ENCODE measurements at regions not wholly inside any gene's neighbourhood (a gene's known extent, or its start where the extent isn't known, plus 50 kb on each side); places are given as distances from the start of the nearest gene placed in this dataset.

GRCh38 chr2:121148481-121148880 lies 136.5 kb downstream of the TFCP2L1 start:
- no peak for TF ChIP-seq ZKSCAN1 (IDR thresholded peaks at IDR 0.05; ENCODE audit: low read length)
- TF ChIP-seq, protein P1, sequence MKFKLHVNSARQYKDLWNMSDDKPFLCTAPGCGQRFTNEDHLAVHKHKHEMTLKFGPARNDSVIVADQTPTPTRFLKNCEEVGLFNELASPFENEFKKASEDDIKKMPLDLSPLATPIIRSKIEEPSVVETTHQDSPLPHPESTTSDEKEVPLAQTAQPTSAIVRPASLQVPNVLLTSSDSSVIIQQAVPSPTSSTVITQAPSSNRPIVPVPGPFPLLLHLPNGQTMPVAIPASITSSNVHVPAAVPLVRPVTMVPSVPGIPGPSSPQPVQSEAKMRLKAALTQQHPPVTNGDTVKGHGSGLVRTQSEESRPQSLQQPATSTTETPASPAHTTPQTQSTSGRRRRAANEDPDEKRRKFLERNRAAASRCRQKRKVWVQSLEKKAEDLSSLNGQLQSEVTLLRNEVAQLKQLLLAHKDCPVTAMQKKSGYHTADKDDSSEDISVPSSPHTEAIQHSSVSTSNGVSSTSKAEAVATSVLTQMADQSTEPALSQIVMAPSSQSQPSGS (CRISPR knock-in tag; IDR thresholded peaks at IDR 0.05) = no peak
- no peak for TF ChIP-seq ZNF260 (CRISPR knock-in tag; IDR thresholded peaks at IDR 0.05; ENCODE audit: borderline replicate concordance, low read depth)
- TF ChIP-seq, protein P2, sequence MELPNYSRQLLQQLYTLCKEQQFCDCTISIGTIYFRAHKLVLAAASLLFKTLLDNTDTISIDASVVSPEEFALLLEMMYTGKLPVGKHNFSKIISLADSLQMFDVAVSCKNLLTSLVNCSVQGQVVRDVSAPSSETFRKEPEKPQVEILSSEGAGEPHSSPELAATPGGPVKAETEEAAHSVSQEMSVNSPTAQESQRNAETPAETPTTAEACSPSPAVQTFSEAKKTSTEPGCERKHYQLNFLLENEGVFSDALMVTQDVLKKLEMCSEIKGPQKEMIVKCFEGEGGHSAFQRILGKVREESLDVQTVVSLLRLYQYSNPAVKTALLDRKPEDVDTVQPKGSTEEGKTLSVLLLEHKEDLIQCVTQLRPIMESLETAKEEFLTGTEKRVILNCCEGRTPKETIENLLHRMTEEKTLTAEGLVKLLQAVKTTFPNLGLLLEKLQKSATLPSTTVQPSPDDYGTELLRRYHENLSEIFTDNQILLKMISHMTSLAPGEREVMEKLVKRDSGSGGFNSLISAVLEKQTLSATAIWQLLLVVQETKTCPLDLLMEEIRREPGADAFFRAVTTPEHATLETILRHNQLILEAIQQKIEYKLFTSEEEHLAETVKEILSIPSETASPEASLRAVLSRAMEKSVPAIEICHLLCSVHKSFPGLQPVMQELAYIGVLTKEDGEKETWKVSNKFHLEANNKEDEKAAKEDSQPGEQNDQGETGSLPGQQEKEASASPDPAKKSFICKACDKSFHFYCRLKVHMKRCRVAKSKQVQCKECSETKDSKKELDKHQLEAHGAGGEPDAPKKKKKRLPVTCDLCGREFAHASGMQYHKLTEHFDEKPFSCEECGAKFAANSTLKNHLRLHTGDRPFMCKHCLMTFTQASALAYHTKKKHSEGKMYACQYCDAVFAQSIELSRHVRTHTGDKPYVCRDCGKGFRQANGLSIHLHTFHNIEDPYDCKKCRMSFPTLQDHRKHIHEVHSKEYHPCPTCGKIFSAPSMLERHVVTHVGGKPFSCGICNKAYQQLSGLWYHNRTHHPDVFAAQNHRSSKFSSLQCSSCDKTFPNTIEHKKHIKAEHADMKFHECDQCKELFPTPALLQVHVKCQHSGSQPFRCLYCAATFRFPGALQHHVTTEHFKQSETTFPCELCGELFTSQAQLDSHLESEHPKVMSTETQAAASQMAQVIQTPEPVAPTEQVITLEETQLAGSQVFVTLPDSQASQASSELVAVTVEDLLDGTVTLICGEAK (IDR thresholded peaks at IDR 0.05) = no peak
- TF ChIP-seq, protein P2 (CRISPR knock-in tag; IDR thresholded peaks at IDR 0.05) = no peak
- no peak for TF ChIP-seq ZBTB39 (CRISPR knock-in tag; IDR thresholded peaks at IDR 0.05)
- no peak for TF ChIP-seq RAD21 (CRISPR knock-in tag; IDR thresholded peaks at IDR 0.05)
- TF ChIP-seq CTCF (CRISPR knock-in tag; IDR thresholded peaks at IDR 0.05) = no peak
- no peak for TF ChIP-seq POLR2A (IDR thresholded peaks at IDR 0.05; ENCODE audit: insufficient read depth in 1 of 2, low read depth in 2 of 2, low read length in 2 of 2)
- TF ChIP-seq ETS1 (CRISPR knock-in tag; IDR thresholded peaks at IDR 0.05) = no peak
- TF ChIP-seq HMGXB4 (CRISPR knock-in tag; IDR thresholded peaks at IDR 0.05; ENCODE audit: borderline replicate concordance in 1 of 2, low read depth in 1 of 2) = no peak
- TF ChIP-seq, protein P3, sequence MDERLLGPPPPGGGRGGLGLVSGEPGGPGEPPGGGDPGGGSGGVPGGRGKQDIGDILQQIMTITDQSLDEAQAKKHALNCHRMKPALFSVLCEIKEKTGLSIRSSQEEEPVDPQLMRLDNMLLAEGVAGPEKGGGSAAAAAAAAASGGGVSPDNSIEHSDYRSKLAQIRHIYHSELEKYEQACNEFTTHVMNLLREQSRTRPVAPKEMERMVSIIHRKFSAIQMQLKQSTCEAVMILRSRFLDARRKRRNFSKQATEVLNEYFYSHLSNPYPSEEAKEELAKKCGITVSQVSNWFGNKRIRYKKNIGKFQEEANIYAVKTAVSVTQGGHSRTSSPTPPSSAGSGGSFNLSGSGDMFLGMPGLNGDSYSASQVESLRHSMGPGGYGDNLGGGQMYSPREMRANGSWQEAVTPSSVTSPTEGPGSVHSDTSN (CRISPR knock-in tag; IDR thresholded peaks at IDR 0.05) = no peak
- no peak for TF ChIP-seq JUN (CRISPR knock-in tag; IDR thresholded peaks at IDR 0.05)
- TF ChIP-seq KLF6 (CRISPR knock-in tag; IDR thresholded peaks at IDR 0.05) = no peak

Measured in HepG2 (cell line).